AG04450 (cell line): ENCODE measurements at regions not wholly inside any gene's neighbourhood (a gene's known extent, or its start where the extent isn't known, plus 50 kb on each side); places are given as distances from the start of the nearest gene placed in this dataset.
A peak's percentile ranks its signal among the peaks of the same experiment; 100 is the strongest.

ENCODE experiments used
- CTCF ChIA-PET: fragments of 300-600, 350-600 bp; formaldehyde crosslinking; extraction: SDS; loops from one replicate; lab custom pipeline; 2022; ENCODE audit warnings: antibody characterized with exemption, inconsistent platforms; lab: Charles Lee
- POLR2A ChIA-PET: fragments of 350-600 bp; formaldehyde crosslinking; extraction: SDS; loops from one replicate; lab custom pipeline; 2021; ENCODE audit warnings: antibody characterized with exemption, inconsistent platforms; lab: Yijun Ruan, JAX
- DNase-seq: peaks from one replicate; pipeline ENCODE4 v3.0.0-alpha.2; 2011; ENCODE audit warnings: low read depth, low spot score
- H3K27ac ChIP-seq: one replicate; pipeline ENCODE4 v1.5.1; 2012; ENCODE audit warnings: low read depth, low read length, control low read depth
- H3K27me3 ChIP-seq: one replicate; pipeline ENCODE4 v1.6.0; 2012; ENCODE audit warnings: low read length; ENCODE audit not compliant: control insufficient read depth, insufficient read depth
- H3K4me3 ChIP-seq: 2 replicates; pipeline ENCODE4 v1.5.1; 2011; ENCODE audit warnings: mild to moderate bottlenecking, low read depth, low read length, control low read depth
- H3K9me3 ChIP-seq: 2 replicates; pipeline ENCODE4 v1.5.1; 2012; ENCODE audit warnings: low read length; ENCODE audit not compliant: control insufficient read depth, insufficient read depth
- TF ChIP-seq, protein P1 (sequence below): IDR thresholded peaks from 2 replicates; pipeline ENCODE4 v1.5.1; 2011; ENCODE audit warnings: low read depth, low read length, control low read depth, inconsistent platforms

DNA sequence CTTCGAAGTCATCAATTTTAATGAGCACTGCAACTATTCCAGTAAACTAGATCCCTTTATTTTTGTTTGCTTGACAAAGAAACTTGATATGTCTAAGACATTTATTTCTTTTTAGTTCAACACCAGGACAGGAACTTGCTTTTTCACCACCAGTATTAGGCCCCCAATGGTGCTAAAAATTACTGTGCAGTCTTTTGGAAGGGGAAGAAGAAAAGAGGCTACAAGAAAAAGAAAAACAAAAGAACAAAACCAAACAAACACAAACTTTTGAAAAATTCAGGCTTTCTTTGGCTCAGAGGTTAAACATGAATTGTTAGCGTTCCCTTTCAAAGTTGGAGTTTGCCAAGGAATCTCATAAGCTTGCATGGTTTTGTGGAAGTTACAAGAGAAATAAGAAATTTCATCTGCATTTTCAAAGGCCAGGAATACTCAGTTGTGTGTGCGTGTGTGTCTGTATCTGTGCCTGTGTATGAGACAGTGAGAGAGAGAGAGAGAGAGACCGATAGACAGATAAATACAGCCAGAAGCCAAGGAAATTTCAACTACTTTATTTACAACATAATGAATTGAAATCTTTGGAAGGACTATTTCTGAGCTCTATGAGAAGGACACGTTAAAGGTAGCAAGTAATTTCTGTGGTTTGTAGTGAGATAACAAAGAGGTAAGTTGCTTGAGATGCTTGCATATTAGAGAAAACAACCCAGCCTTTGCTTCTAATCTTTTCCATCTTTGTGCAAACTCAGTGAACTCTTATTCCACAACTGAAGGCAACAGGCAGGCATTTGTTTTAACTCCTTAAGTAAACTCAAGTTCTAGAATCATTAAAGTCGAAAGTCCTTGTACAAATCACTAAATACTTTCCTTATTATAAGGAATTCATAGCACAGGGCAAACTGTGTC lies 171.0 kb upstream of the CITED2 start:
- TF ChIP-seq, protein P1, sequence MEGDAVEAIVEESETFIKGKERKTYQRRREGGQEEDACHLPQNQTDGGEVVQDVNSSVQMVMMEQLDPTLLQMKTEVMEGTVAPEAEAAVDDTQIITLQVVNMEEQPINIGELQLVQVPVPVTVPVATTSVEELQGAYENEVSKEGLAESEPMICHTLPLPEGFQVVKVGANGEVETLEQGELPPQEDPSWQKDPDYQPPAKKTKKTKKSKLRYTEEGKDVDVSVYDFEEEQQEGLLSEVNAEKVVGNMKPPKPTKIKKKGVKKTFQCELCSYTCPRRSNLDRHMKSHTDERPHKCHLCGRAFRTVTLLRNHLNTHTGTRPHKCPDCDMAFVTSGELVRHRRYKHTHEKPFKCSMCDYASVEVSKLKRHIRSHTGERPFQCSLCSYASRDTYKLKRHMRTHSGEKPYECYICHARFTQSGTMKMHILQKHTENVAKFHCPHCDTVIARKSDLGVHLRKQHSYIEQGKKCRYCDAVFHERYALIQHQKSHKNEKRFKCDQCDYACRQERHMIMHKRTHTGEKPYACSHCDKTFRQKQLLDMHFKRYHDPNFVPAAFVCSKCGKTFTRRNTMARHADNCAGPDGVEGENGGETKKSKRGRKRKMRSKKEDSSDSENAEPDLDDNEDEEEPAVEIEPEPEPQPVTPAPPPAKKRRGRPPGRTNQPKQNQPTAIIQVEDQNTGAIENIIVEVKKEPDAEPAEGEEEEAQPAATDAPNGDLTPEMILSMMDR = no peak
- H3K27me3 ChIP-seq = no peaks in the 10 kb centered on the region
- DNase-seq = no peak
- no peak overlapping the region for H3K4me3 ChIP-seq
- ChIA-PET CTCF (no interaction called here), POLR2A (no interaction called here)
- no peak overlapping the region for H3K27ac ChIP-seq
- H3K9me3 ChIP-seq = peaks cover 2% of the 10 kb centered on the region; the same call in 1 of the 2 replicates

DNA sequence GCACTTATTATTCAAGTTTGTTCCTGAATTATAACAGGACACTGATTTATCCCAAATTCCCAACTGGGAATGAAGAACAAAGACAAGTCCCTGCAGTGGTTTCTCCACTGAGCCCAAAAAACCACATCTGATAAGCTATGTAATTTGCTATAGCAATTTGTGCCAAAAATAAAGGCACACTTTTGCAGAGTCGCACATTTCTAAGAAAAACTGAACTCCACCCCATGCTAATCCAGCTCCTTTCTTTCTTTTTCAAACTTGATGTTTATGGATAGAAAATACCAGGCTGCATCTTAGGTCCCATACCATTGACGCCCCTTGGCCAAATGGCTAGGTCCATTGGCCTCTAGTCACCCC lies 170.2 kb upstream of the CITED2 start:
- Histone ChIP-seq H3K27ac (no peak overlapping the region), H3K27me3 (no peaks in the 10 kb centered on the region), H3K9me3 (peaks cover 2% of the 10 kb centered on the region; the same call in 1 of the 2 replicates), H3K4me3 (no peak overlapping the region)
- CTCF ChIA-PET = no interaction called here
- TF ChIP-seq, protein P1 = no peak
- no peak for DNase-seq
- POLR2A ChIA-PET = no interaction called here

DNA sequence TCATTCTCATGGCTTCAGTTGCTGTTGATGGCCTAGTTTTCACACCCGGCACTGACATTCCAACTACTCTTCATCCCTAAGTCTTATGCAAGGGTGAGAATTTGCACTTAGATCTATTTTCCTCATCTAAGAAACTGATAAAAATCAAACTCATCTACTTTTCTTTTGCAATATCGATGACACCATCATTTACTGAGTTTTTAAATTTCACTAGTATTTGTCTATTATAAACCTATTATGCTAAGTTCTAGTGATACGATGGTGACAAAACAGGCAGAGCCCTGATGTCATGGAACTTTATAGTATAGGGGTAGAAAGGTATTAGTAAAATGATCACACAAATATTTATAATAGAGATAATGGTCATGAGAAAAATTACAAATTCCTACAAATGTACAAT lies 167.9 kb upstream of the CITED2 start:
- TF ChIP-seq, protein P1 = no peak
- DNase-seq = no peak
- Histone ChIP-seq H3K27me3 (no peaks in the 10 kb centered on the region), H3K4me3 (no peak overlapping the region), H3K9me3 (peaks cover 2% of the 10 kb centered on the region; the same call in 1 of the 2 replicates), H3K27ac (no peak overlapping the region)
- ChIA-PET POLR2A (no interaction called here), CTCF (interaction anchor here (0.7 kb wide), 1 partner anchor 47 kb away, joined by 6 read pairs; no protein-coding TSS in a partner anchor)

DNA sequence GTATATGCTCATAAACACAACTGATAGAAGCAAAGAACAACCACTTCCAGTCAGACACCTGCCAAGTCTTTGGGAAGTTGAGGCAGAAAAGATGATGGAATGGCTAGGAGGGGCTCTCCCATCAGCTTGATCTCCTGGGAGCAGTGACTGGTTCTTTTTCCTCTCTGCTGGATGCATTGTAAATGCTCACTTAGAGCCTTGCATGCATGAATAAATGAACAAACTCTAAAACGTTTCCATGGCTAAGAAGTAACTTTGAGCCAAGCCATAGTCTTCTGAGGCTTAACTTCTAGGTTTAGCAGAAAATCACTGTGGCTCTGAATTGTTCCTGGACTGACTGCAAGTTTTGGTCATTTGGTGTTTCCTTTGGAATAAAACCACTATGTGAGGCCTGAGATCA lies 166.4 kb upstream of the CITED2 start:
- no peaks in the 10 kb centered on the region for H3K27me3 ChIP-seq
- peak overlapping the region; percentile 93 for H3K27ac ChIP-seq
- H3K9me3 ChIP-seq = peaks cover 2% of the 10 kb centered on the region; the same call in 1 of the 2 replicates
- no peak overlapping the region for H3K4me3 ChIP-seq
- POLR2A ChIA-PET = no interaction called here
- CTCF ChIA-PET = interaction anchor here (1.0 kb wide), 1 partner anchor 171 kb away, joined by 3 read pairs; no protein-coding TSS in a partner anchor
- DNase-seq = no peak
- TF ChIP-seq, protein P1 = no peak

DNA sequence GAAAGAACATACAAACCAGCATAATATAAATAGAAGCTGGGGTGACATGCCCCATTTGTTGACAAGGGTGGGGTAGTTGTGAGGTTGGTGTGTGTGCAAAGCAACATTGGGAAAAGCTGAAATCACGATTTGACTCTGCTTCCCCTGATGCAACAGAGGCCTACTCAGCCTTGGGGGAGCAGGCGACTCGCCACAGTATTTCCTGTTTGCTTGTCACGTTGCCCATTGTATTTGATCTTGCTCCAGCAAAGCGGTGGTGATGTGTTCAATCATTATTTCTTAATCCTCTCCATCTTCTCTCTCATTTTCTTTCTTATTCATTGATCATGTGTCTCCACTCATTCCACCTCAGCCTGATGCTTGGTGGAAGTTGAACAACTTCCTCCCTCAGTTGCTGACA lies 165.8 kb upstream of the CITED2 start:
- H3K27me3 ChIP-seq = no peaks in the 10 kb centered on the region
- no peak overlapping the region for H3K4me3 ChIP-seq
- peak overlapping the region; percentile 93 for H3K27ac ChIP-seq
- POLR2A ChIA-PET = interaction anchor here (0.8 to 1.4 kb wide), 2 partner anchors 48 to 166 kb away, joined by 3 to 19 read pairs; partner anchors contain the start of gene CITED2
- no peak for DNase-seq
- H3K9me3 ChIP-seq = peaks cover 2% of the 10 kb centered on the region; the same call in 1 of the 2 replicates
- CTCF ChIA-PET = interaction anchor here (1.0 kb wide), 1 partner anchor 171 kb away, joined by 3 read pairs; no protein-coding TSS in a partner anchor
- TF ChIP-seq, protein P1 = no peak
